ENCODE measurements at regions not wholly inside any gene's neighbourhood (a gene's known extent, or its start where the extent isn't known, plus 50 kb on each side); places are given as distances from the start of the nearest gene placed in this dataset.
A peak's percentile ranks its signal among the peaks of the same experiment; 100 is the strongest.

DNA sequence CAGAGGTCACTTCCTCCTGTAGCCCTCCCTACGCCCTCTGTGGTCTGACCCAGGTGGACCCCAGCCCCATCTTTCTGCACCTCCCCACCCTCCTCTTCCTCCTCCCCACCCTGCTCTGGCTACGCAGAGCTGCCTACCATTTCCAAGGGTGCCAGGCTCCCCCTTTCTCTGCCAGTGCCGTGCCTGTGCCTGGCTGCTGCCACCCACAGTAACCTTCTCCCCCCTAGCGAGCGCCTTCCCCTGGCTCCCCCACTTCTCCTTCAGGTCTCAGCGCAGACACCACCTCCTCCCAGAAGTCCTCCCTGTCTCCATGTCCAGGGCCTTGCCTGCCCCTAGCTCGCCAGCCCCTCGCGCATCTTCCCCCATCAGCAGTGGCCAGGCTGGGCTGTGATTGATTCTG lies 471.5 kb downstream of the PTPRU start:
- no peak for DNase-seq

- DNase-seq = peak; percentile 21
These were observed 470.6 kb downstream of the PTPRU start for GRCh38 chr1:29706936-29707335.

GRCh38 chr1:29704430-29704829 lies 468.1 kb downstream of the PTPRU start:
- DNase-seq = no peak

DNA sequence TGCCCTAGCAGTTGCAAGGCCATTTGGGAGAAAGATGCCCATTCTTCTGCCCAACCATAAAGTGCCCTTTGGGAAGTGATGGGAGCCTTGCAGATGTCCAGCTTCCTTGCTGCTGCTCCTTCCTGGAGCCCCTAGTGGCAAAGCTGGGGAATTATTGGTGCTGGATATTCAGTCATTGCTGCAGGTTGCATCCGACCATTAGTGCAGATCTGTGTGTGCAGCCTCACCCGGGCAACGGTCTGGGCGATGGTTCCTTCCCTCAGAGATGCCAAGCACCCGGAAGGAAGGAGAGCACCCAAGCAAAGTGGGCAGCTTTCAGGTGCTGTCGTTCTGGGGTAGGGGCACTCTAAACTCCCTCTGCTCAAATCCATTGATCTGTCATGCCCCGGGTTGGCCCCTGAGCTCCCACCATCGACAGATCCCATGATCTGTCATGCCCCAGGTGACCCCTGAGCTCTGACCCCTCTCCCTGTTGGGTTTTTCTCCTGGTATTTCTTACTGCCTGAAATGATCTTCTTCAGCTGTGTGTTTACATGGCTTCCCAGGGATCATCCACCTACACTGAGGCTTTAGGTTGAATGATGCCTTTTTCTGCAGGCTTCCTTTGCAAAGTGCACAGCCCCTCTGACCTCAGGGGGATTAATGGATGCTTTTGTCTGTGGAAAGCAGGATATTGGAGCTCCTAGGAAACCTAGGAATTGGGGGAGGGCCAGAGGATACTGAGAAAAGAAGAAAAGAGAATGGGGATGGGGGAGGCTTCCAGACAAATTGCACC lies 467.5 kb downstream of the PTPRU start:
- DNase-seq = peak; percentile 74

- no peak for DNase-seq
These were observed 464.2 kb downstream of the PTPRU start for GRCh38 chr1:29700491-29700890.

GRCh38 chr1:29698626-29699025 lies 462.3 kb downstream of the PTPRU start:
- no peak for DNase-seq

GRCh38 chr1:29698033-29698432 lies 461.7 kb downstream of the PTPRU start:
- no peak for DNase-seq

DNA sequence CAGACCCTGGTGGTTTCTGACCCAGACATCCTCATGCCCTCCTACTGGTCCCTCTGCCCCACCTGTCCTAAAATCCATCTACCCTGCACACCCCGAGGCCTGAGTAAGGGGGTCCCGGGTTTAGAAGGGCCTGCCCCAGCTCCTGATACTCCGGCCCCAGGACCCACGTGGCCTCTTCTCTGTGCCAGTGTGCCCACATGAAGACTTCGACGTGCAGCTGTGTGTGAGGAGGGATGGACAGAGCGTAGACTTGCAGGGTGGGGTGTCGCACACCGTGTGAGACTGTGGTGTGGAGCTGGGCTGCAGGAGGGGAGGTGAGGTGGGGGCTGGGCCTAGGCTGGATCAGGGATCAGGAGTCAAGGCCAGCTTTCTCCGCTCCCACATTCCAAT lies 461.1 kb downstream of the PTPRU start:
- no peak for DNase-seq

GRCh38 chr1:29696656-29697390 lies 460.5 kb downstream of the PTPRU start:
- DNase-seq = no peak

DNA sequence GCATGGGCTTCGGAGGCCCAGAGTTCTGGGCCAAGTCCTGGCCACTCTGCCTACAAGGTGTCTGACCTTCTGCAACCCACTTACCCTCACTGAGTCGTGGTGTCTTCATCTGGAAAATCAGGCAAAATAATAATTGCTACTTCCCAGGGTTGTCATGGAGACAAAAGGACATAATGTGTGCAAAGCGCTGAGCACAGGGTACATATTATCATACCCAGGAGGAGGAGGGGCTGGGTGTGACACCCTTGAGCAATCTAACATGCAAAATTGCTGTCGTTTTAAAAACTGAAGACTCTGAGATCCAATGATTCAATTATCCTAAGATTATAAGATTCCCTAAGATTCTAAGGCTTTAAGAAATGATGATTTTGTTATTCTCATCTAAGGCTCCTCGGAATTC lies 459.5 kb downstream of the PTPRU start:
- no peak for DNase-seq

- DNase-seq = no peak
These were observed 458.7 kb downstream of the PTPRU start for GRCh38 chr1:29695036-29695435.

- DNase-seq = no peak
These were observed 455.2 kb downstream of the PTPRU start for GRCh38 chr1:29691499-29691898.

DNA sequence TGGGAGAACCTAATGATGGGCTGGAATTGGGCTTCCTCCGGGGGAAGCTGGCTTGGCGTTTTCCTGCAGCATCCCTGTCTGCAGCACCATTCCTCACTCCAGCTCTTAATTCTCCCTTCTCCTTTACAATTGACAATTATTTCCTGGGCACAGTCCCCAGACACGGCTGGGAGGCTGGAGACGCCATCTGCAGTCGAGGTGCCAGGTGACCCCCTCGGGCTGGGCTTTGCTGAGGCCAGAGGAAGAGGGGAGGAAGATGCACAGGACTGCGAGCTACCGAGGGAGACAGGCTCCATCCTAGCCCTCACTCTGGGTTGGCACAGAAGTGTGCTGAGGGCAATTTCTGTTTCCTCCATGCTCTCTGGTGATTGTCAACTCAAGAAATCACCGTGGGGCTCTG lies 453.8 kb downstream of the PTPRU start:
- DNase-seq = no peak

DNA sequence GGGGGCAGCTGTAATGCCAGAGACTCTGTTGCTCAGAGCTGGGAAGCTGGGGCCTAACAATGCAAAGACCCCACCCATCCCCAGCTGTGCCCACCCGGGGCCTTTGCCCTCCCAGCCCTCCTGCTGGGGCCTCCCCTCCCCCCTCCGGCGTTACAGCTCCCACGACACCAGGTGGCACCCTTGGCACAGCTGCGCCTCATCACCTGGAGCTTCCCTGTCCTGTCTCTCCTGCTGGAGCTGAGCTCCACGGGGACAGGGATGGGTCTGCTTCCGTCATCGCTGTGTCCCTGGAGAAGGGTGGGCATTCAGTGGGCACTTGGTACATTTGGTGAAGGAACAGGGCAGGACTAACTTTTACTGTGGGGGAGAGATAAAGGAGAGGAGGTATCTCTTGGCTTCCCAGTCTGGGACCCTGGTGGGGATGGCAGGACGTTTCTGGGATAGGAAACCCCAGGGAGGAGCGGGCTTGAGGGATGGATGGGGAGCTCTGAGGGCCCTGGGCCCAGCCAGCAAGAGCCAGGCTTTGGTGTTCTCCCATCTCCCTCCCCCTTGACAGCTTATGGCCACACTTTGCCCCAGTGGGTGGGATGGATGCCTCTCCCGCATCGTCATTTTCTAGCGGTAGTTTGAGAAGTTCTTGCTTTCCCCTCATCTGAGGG lies 453.2 kb downstream of the PTPRU start:
- no peak for DNase-seq

- DNase-seq = peak; percentile 64
These were observed 452.4 kb downstream of the PTPRU start for GRCh38 chr1:29688471-29689365.

GRCh38 chr1:29687601-29688244 lies 451.4 kb downstream of the PTPRU start:
- no peak for DNase-seq

DNA sequence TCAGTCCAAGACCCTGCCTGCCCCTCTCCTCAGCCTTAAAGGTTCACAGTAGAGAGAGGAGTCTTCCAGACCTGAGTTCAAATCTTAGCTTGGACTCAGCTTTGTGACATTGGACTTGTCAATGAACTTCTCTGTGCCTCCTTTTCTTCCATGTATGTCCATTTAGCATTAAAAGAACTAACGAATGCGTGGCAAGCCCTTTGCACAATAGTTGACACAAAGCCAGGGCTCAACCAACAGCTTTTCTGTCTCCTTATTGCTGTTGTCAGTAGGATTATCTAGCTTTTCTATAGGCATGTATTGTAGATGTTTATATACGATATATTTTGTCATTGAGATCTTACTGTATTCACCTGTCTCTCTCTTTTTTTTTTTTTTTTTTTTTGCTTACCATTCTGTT lies 450.8 kb downstream of the PTPRU start:
- DNase-seq = no peak

DNA sequence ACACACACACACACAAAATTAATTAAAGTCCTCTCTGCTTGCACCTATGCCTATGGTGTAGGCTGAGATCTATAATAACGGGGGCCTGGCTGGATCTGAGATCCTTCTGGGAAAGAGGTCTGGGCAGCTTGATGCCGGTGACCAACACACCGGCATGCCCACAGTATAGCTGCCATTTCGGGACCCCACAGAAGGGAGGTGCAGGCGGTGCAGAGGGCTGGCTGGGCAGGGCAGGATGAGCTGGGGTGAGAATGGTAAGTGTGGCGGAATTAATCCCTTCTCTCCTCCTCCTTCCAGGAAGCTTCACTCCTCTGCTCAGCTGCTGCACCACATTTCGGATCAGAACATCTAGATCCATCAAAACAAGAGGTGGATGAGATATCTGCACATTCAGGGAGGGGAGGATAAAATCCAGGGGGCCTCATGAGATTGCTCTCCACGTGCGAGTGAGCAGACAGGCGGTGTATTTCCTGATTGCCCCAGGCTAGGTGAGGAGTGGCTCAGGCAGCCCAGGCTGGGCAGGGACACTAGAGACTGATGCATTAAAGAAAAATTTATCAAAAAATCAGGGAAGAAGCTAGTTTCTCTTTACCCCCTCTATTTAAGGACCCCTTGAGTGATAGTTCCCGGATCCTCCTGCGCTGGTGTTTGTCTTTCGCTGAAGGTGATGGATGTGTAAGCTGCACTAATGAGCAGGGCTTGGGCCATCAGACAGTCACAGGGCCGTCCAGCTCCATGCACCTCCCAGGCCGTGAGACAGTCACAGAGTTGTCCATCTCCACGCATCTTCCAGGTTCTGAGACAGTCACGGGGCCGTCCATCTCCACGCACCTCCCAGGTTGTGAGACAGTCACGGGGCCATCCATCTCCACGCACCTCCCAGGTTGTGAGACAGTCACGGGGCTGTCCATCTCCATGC lies 449.9 kb downstream of the PTPRU start:
- DNase-seq = no peak

DNA sequence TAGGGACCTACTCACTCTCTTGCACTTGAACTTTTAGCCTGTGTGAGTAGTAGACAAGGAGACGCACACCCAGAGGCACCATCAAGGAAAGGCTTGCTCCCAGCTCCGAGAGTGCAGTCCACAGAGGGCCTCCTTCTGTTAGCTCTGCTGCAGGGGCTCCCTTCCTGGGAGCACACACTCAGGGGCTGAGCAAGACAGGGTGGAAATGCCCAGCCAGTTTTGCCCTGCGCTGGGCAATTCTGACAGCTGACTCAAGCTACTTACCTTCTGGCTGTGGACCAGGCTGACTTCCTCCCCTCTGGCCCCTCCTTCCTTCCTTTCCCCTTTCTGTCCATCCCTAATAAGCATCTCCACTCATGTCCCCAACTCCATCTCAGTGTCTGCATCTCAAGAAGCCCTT lies 449.1 kb downstream of the PTPRU start:
- no peak for DNase-seq

GRCh38 chr1:29684141-29684540 lies 447.8 kb downstream of the PTPRU start:
- DNase-seq = no peak

DNA sequence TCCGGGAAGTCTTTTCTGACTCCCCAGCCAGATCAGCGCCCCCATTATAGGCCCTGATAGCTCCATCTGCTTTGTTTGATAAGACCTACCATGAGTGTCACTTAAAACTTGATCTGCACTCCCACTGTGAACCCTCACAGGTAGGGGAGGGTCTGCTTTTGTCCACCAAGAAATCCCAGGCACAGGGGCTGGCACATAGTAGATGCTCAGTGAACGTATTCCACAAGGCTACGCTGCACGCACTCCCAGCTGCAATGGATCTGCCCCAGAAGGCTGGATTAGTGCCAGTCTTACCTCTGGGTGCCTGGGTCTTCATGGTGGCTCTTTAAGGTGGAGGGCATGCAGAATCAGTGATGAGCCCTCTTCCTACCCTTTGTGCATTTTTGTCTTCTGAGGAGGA lies 447.1 kb downstream of the PTPRU start:
- no peak for DNase-seq
